Astrocyte of the cerebellum (primary cell): ENCODE measurements at regions not wholly inside any gene's neighbourhood (a gene's known extent, or its start where the extent isn't known, plus 50 kb on each side); places are given as distances from the start of the nearest gene placed in this dataset.

Experiments
- DNase-seq: peaks from one replicate; pipeline ENCODE4 v3.0.0-alpha.2; 2011; ENCODE audit warnings: low read depth
- H3K4me3 ChIP-seq: 2 replicates; pipeline ENCODE4 v1.5.1; 2011; ENCODE audit warnings: mild to moderate bottlenecking, low read depth, low read length, moderate library complexity
- CTCF ChIP-seq: IDR thresholded peaks from 2 replicates; pipeline ENCODE4 v1.5.1; 2012; ENCODE audit warnings: low read length, low read depth, moderate library complexity, mild to moderate bottlenecking; ENCODE audit errors: missing control alignments
- in situ Hi-C: cut with HindIII; loops from 2 replicates; pipeline ENCODE4 v1.10.0; 2017; ENCODE audit warnings: low sequenced_read_pairs

- no peak overlapping the region for H3K4me3 ChIP-seq
- in situ Hi-C loops, result no loop called here
- TF ChIP-seq CTCF, result no peak
- no peak for DNase-seq
Measured at GRCh38 chr17:73929860-73930430, 273.5 kb upstream of the RPL38 start.

- no peak for TF ChIP-seq CTCF
- in situ Hi-C loops, result no loop called here
- no peak overlapping the region for H3K4me3 ChIP-seq
- no peak for DNase-seq
Measured at GRCh38 chr17:73932216-73932749, 271.2 kb upstream of the RPL38 start.

- in situ Hi-C loops, result no loop called here
- no peak overlapping the region for H3K4me3 ChIP-seq
- no peak for TF ChIP-seq CTCF
Measured at GRCh38 chr17:73933164-73933766, 270.2 kb upstream of the RPL38 start.

GRCh38 chr17:73933871-73934270 lies 269.6 kb upstream of the RPL38 start:
- no peak for DNase-seq
- no peak for TF ChIP-seq CTCF
- in situ Hi-C loops, result no loop called here
- H3K4me3 ChIP-seq, result no peak overlapping the region

More at GRCh38 chr17:73933164-73933766, 270.2 kb upstream of the RPL38 start:
- DNase-seq, result no peak

GRCh38 chr17:73934696-73935095 lies 268.8 kb upstream of the RPL38 start:
- in situ Hi-C loops, result no loop called here
- no peak for DNase-seq
- no peak for TF ChIP-seq CTCF
- no peak overlapping the region for H3K4me3 ChIP-seq

GRCh38 chr17:73936908-73937627 lies 266.4 kb upstream of the RPL38 start:
- in situ Hi-C loops, result no loop called here
- no peak for TF ChIP-seq CTCF
- DNase-seq, result no peak
- no peak overlapping the region for H3K4me3 ChIP-seq
